Activated CD4-positive, alpha-beta T cell treated with anti-CD3 and anti-CD28 coated beads, Interleukin-2, Interleukin-6, amounts not matched to agents 100 ng/mL and 50 ng/mL, durations not matched to agents 16 hours and 8 hours (primary cell): ENCODE measurements at regions not wholly inside any gene's neighbourhood (a gene's known extent, or its start where the extent isn't known, plus 50 kb on each side); places are given as distances from the start of the nearest gene placed in this dataset.
"Not testable (repeated sequence)": the region's sequence is repeated elsewhere in the genome, so short reads cannot be mapped to it uniquely, and the experiment has no call there.

Experiments used
- DNase-seq: peaks from one replicate; pipeline ENCODE4 v3.0.0-alpha.2; 2020

GRCh38 chr15:24326513-24326912, 349.1 kb upstream of the NPAP1 start:
- DNase-seq, result not testable (repeated sequence)

GRCh38 chr15:24331964-24332363, 343.6 kb upstream of the NPAP1 start:
- DNase-seq, result not testable (repeated sequence)

GRCh38 chr15:24341876-24342275, 333.7 kb upstream of the NPAP1 start:
- DNase-seq, result not testable (repeated sequence)

- not testable (repeated sequence) for DNase-seq
Measured at GRCh38 chr15:24352777-24353176, 322.8 kb upstream of the NPAP1 start.

GRCh38 chr15:24381103-24381502, 294.5 kb upstream of the NPAP1 start:
- DNase-seq, result not testable (repeated sequence)

- DNase-seq, result not testable (repeated sequence)
Measured at GRCh38 chr15:24385258-24385657, 290.3 kb upstream of the NPAP1 start.

GRCh38 chr15:24394303-24394702, 281.3 kb upstream of the NPAP1 start:
- no peak for DNase-seq

- DNase-seq, result not testable (repeated sequence)
Measured at GRCh38 chr15:24412649-24413048, 262.9 kb upstream of the NPAP1 start.

- not testable (repeated sequence) for DNase-seq
Measured at GRCh38 chr15:24426286-24427054, 249.1 kb upstream of the NPAP1 start.

GRCh38 chr15:24427055-24427400, 248.5 kb upstream of the NPAP1 start:
- DNase-seq, result not testable (repeated sequence)

GRCh38 chr15:24435075-24435820, 240.3 kb upstream of the NPAP1 start:
- not testable (repeated sequence) for DNase-seq

GRCh38 chr15:24437270-24437669, 238.3 kb upstream of the NPAP1 start:
- DNase-seq, result not testable (repeated sequence)

- not testable (repeated sequence) for DNase-seq
Measured at GRCh38 chr15:24437735-24438134, 237.8 kb upstream of the NPAP1 start.

- DNase-seq, result not testable (repeated sequence)
Measured at GRCh38 chr15:24477107-24478025, 198.2 kb upstream of the NPAP1 start.

- not testable (repeated sequence) for DNase-seq
Measured at GRCh38 chr15:24485885-24486567, 189.5 kb upstream of the NPAP1 start.

GRCh38 chr15:24488164-24488907, 187.2 kb upstream of the NPAP1 start:
- not testable (repeated sequence) for DNase-seq

GRCh38 chr15:24505216-24505615, 170.4 kb upstream of the NPAP1 start:
- not testable (repeated sequence) for DNase-seq

GRCh38 chr15:24509714-24510113, 165.9 kb upstream of the NPAP1 start:
- not testable (repeated sequence) for DNase-seq

- DNase-seq, result not testable (repeated sequence)
Measured at GRCh38 chr15:24511598-24511997, 164.0 kb upstream of the NPAP1 start.

GRCh38 chr15:24518772-24519171, 156.8 kb upstream of the NPAP1 start:
- not testable (repeated sequence) for DNase-seq

- not testable (repeated sequence) for DNase-seq
Measured at GRCh38 chr15:24531235-24531634, 144.3 kb upstream of the NPAP1 start.

GRCh38 chr15:24534032-24534431, 141.5 kb upstream of the NPAP1 start:
- not testable (repeated sequence) for DNase-seq
